ENCODE measurements at regions not wholly inside any gene's neighbourhood (a gene's known extent, or its start where the extent isn't known, plus 50 kb on each side); places are given as distances from the start of the nearest gene placed in this dataset.

- TF ChIP-seq CTCF (IDR thresholded peaks at IDR 0.05; ENCODE audit: unreplicated experiment in 3 of 3): no peak
- Mint-ChIP-seq H3K36me3 (ENCODE audit: low read depth) (peaks cover 4% of the 10 kb centered on the region), H3K4me3 (no peak overlapping the region), H3K27me3 (ENCODE audit: low read depth) (peaks cover 9% of the 10 kb centered on the region), H3K4me1 (peaks cover 5% of the 10 kb centered on the region), H3K27ac (no peak overlapping the region), H3K9me3 (peaks cover 10% of the 10 kb centered on the region)
Measured at GRCh38 chr2:60292242-60292641, 261.2 kb downstream of the BCL11A start.

GRCh38 chr2:60290509-60290908 is 262.9 kb downstream of the BCL11A start:
- no peaks in the 10 kb centered on the region for H3K27me3 Mint-ChIP-seq (ENCODE audit: low read depth)
- H3K36me3 Mint-ChIP-seq (ENCODE audit: low read depth): peaks cover 4% of the 10 kb centered on the region
- no peak overlapping the region for H3K4me3 Mint-ChIP-seq
- TF ChIP-seq CTCF (IDR thresholded peaks at IDR 0.05; ENCODE audit: unreplicated experiment in 3 of 3): no peak
- peaks cover 7% of the 10 kb centered on the region for H3K9me3 Mint-ChIP-seq
- H3K4me1 Mint-ChIP-seq: peaks cover 1% of the 10 kb centered on the region
- H3K27ac Mint-ChIP-seq: no peak overlapping the region

DNA sequence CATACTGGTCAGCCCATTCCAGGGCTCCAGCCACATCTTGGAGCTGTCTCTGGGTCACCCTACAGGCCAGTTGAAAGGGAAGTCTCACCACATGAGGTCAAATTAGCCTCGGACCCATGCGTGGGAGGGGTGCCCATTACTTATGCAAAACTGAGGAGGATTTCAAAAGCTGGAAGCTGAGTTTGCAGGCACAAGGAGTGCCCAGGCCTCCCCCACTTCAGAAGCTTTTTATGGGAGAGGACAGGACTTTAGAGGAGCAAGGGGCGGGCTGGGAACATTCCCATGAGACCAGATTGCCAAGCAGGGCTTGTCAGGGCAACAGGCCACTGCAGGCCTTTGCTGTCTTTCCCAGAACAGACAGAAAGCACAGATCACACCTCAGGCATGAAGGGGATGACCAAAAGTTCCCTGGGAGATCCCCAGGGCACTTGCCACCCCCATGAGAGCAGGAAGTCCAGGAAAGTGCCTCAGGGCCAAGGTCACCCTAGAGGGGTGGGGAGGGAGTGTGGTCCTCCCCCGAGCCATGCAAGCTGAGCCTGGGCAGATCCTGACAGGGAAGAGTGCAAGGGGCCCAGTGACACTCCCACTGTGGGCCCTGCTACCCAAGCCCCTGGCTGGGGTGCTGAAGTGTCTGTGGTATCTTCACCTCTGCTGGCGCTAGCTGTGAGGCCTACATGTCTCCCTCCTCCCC is 267.7 kb downstream of the BCL11A start:
- Mint-ChIP-seq H3K4me1 (no peaks in the 10 kb centered on the region), H3K27me3 (ENCODE audit: low read depth) (no peaks in the 10 kb centered on the region), H3K4me3 (no peak overlapping the region)

DNA sequence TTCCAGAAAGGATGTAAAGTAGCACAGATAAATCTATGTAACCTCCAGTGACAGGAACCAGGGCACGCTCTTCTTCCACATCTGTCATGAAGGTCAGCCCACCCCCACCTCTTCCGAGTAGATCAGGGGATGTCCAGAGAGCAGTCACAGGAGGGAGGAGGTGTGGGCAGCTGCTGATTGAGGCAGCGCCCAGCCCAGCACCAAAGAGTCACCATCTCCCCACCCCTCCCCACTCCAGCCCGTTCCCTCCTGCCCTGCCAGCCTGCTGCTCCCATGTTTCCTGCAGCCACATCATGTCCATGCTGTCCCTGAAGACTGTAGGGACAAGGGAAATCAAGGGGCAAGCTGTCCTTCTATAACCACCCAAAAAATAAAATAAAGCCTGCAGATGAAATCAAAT is 269.8 kb downstream of the BCL11A start:
- Mint-ChIP-seq H3K36me3 (ENCODE audit: low read depth) (no peaks in the 10 kb centered on the region), H3K27ac (no peak overlapping the region), H3K9me3 (no peaks in the 10 kb centered on the region), H3K27me3 (ENCODE audit: low read depth) (no peaks in the 10 kb centered on the region), H3K4me3 (no peak overlapping the region), H3K4me1 (no peaks in the 10 kb centered on the region)
- TF ChIP-seq CTCF (IDR thresholded peaks at IDR 0.05; ENCODE audit: unreplicated experiment in 3 of 3): no peak

More for the DNA sequence above, 267.7 kb downstream of the BCL11A start:
- no peaks in the 10 kb centered on the region for H3K9me3 Mint-ChIP-seq
- H3K27ac Mint-ChIP-seq: no peak overlapping the region
- no peak for TF ChIP-seq CTCF (IDR thresholded peaks at IDR 0.05; ENCODE audit: unreplicated experiment in 3 of 3)
- no peaks in the 10 kb centered on the region for H3K36me3 Mint-ChIP-seq (ENCODE audit: low read depth)

- TF ChIP-seq CTCF (IDR thresholded peaks at IDR 0.05; ENCODE audit: unreplicated experiment in 3 of 3): no peak
- peaks cover 5% of the 10 kb centered on the region for H3K4me1 Mint-ChIP-seq
- H3K9me3 Mint-ChIP-seq: peaks cover 2% of the 10 kb centered on the region
- no peaks in the 10 kb centered on the region for H3K36me3 Mint-ChIP-seq (ENCODE audit: low read depth)
- no peaks in the 10 kb centered on the region for H3K27me3 Mint-ChIP-seq (ENCODE audit: low read depth)
- H3K4me3 Mint-ChIP-seq: no peak overlapping the region
- no peak overlapping the region for H3K27ac Mint-ChIP-seq
Measured at GRCh38 chr2:60282886-60283285, 270.6 kb downstream of the BCL11A start.

GRCh38 chr2:60281730-60282129 is 271.7 kb downstream of the BCL11A start:
- Mint-ChIP-seq H3K9me3 (peaks cover 3% of the 10 kb centered on the region), H3K4me1 (peaks cover 6% of the 10 kb centered on the region)
- TF ChIP-seq CTCF (IDR thresholded peaks at IDR 0.05; ENCODE audit: unreplicated experiment in 3 of 3): no peak

More at GRCh38 chr2:60281730-60282129, 271.7 kb downstream of the BCL11A start:
- Mint-ChIP-seq H3K4me3 (no peak overlapping the region), H3K27ac (no peak overlapping the region), H3K36me3 (ENCODE audit: low read depth) (no peaks in the 10 kb centered on the region), H3K27me3 (ENCODE audit: low read depth) (peaks cover 2% of the 10 kb centered on the region)

All from nephron (organoid).